ENCODE measurements at regions not wholly inside any gene's neighbourhood (a gene's known extent, or its start where the extent isn't known, plus 50 kb on each side); places are given as distances from the start of the nearest gene placed in this dataset.

DNA sequence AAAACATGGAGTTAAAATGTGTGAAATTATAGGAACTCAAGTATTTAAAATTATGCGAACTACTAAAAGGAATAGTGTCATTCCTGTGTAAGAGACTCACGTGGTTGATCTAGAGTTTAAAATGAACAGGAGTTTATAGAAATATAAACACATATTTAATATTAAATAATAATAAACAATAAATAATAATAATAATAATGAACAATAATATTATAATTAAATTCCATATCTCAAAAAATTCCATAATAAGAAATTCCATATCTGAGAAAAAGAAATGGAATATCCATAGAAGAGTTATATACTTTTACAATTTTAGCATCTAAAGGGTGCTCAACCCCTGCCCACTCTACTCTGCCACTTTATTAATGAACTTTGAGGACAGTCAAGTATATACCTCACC lies 429.6 kb downstream of the TNS3 start:
- intact Hi-C loops (cut with DNase I), result no loop called here
- DNase-seq (ENCODE audit: low spot score), result no peak

DNA sequence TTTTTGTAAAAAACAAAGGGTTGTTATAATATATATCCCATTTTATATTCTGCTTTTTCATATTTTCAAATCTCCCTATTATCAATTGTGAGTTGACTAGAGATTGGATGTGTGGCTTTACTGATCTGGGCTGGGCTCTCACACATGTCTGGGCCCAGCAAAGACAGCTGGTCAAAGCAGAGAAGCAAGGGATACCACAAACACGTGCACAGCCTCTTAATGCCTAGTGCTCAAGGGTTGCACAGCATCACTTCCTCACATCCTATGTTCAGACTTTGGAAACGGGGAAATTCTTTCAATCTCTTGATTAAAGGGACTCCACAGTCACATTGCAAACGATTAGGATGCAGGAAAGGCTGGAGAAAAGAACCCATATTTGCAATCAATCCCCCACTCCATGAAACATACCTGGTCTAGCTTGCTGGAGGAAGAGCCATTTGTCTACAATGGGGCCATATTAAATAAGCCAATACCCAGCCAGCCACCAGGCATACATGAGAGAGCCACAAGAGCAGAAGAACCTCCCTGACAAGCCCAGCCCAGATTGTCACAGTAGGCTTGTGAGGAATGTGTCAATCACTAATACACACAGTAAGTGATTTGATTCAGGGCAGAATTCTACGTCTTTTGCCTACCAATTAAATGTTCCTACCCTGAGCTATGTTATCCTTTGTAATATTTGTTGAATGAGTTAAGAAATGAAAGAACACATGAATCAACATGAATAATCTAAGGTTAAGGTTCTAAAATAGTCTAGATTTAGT lies 431.2 kb downstream of the TNS3 start:
- no peak for DNase-seq (ENCODE audit: low spot score)
- intact Hi-C loops (cut with DNase I), result no loop called here

DNA sequence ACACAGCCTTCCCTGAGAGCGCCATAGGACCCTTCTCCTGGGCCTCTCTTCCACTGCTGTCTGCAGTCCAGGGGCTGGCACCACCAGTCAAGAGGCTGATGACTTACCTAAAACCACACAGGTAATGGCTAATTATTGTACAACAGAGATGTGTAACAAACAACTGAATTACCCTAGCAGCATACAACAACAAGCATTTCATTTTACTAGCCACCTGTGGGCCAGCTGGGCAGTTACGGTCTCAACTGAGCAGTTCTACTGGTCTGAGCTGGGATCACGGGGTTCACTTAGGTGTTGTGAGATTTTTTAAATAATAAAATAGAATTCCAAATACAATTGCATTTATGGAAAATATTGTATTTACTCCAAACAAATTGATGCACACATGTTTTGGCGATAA lies 431.9 kb downstream of the TNS3 start:
- intact Hi-C loops (cut with DNase I), result no loop called here
- DNase-seq (ENCODE audit: low spot score), result no peak

DNA sequence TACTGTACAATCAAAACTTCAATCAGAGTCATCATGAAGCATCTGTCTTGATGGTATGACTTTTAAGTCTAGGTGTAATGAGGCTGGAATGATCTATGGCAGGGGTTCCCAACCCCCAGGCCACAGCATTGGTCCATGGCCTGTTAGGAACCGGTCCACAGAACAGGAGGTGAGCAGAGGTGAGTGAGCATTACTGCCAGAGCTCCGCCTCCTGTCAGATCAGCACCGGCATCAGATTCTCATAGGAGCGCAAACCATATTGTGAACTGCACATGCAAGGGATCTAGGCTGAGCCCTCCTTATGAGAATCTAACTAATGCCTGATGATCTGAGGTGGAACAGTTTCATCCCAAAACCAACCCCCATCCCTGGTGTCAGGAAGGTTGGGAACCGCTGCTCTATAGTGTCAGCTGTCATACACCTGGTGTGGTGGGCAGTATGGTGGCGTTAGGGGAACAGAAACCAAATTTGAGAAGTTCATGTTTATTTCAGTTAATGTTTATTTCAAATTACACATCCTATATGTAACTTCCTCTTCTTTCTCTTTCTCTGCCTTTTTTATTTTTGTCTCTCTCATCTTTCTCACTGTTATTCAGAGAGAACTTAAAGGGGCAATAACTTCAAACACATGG lies 432.6 kb downstream of the TNS3 start:
- no peak for DNase-seq (ENCODE audit: low spot score)
- intact Hi-C loops (cut with DNase I), result no loop called here

DNA sequence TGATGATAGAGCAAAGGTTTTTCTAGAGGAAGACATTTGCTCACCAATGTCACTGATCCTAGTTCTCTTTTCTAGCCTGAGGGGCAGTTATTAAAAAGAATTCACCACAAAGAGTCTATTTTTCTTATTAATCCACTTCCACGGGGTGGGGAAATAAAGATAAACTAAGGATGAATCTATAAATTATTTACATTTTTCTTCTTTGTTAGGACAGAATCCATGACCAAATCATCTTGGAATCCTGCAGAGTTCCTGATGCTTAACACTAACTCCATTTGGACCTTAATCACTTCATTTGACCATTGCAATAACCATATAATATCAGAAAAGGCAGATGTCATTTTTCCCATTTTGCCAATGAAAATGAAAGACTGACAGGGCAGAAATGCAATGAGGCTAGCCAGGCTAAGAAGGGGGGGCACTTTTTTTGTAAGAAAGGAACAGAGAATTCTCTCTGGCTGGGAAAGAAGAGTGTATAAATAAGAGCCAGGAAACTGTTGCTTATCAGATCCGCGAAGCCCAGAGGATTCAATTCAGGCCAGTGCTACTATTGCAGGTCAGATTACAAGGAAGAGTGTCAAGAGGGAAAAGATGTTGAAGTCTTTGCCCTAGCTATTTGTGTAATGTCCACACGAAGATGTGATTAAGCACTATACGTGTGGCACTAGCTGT lies 433.2 kb downstream of the TNS3 start:
- intact Hi-C loops (cut with DNase I), result no loop called here
- no peak for DNase-seq (ENCODE audit: low spot score)

- DNase-seq (ENCODE audit: low spot score), result no peak
- intact Hi-C loops (cut with DNase I), result no loop called here
These were observed 434.7 kb downstream of the TNS3 start for GRCh38 chr7:47147213-47147631.

DNA sequence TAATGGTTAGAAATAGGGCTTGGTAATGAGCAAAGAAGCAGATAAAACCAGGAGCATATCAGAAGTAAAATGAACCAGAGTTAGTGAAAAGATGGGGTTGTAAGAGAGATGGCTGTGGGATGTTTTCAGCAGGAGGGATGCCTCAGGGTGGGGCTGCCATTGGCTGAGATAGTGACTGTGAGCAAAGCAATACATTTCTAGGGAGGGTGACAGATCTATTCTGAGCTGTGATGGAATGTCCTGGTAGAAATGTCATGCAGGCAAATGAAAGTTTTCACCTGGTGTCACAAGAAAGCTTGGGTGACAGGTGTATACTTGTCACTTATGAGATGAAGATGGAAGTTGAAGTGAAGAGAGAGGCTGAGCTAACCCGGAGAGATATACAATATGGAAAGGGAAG lies 435.9 kb downstream of the TNS3 start:
- no peak for DNase-seq (ENCODE audit: low spot score)

GRCh38 chr7:47145186-47145725 lies 436.7 kb downstream of the TNS3 start:
- intact Hi-C loops (cut with DNase I), result no loop called here
- no peak for DNase-seq (ENCODE audit: low spot score)

More for the DNA sequence above, 435.9 kb downstream of the TNS3 start:
- intact Hi-C loops (cut with DNase I), result no loop called here

- DNase-seq (ENCODE audit: low spot score), result no peak
- intact Hi-C loops (cut with DNase I), result no loop called here
These were observed 438.6 kb downstream of the TNS3 start for GRCh38 chr7:47143339-47143738.

DNA sequence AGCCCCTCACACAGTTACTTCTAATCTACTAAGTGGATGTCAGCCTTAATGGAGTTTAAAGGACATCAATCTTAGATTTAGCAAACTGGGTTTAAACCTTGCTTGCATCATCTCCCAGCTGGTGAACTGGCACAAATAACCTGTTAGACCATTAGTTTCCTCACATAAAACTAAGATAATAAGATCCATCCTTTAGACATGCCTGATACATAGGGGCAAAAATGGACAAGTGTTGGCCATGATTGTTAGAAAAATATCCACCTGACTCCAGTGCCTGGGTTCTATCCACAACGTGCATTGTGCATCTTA lies 439.1 kb downstream of the TNS3 start:
- DNase-seq (ENCODE audit: low spot score), result no peak
- intact Hi-C loops (cut with DNase I), result no loop called here

- intact Hi-C loops (cut with DNase I), result no loop called here
- DNase-seq (ENCODE audit: low spot score), result no peak
These were observed 439.6 kb downstream of the TNS3 start for GRCh38 chr7:47142169-47142866.

DNA sequence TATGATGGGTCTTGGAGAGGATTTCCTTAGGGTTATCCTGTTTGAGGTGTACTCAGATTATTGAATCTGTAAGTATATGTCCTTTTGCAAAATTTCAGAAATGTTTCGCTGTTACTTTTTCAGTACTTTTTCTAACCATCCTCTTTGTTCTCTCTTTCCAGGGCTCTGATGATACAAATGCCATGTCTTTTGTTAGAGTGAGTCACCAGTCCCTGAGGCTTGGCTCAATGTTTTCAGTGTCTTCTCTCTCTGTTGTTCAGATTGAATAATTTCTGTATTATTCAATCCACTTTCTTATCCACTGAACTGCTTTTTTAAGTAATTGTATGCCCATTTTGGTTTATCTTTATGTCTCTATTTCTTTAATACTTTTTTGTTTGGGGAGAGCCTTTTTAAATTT lies 449.4 kb downstream of the TNS3 start:
- no peak for DNase-seq (ENCODE audit: low spot score)
- intact Hi-C loops (cut with DNase I), result no loop called here

GRCh38 chr7:47128700-47129099 lies 453.2 kb downstream of the TNS3 start:
- intact Hi-C loops (cut with DNase I), result no loop called here
- no peak for DNase-seq (ENCODE audit: low spot score)

GRCh38 chr7:47125529-47125928 lies 456.4 kb downstream of the TNS3 start:
- intact Hi-C loops (cut with DNase I), result no loop called here
- no peak for DNase-seq (ENCODE audit: low spot score)

GRCh38 chr7:47119261-47119865 lies 462.5 kb downstream of the TNS3 start:
- intact Hi-C loops (cut with DNase I), result no loop called here
- DNase-seq (ENCODE audit: low spot score), result no peak

GRCh38 chr7:47104206-47104549 lies 477.7 kb downstream of the TNS3 start:
- intact Hi-C loops (cut with DNase I), result loop anchor here in 1 of 2 donors (10.0 kb wide), 1 partner anchor 71 kb away; no protein-coding TSS in a partner anchor
- no peak for DNase-seq (ENCODE audit: low spot score)

- no peak for DNase-seq (ENCODE audit: low spot score)
- intact Hi-C loops (cut with DNase I), result loop anchor here in 1 of 2 donors (10.0 kb wide), 1 partner anchor 71 kb away; no protein-coding TSS in a partner anchor
These were observed 478.3 kb downstream of the TNS3 start for GRCh38 chr7:47103498-47104205.

DNA sequence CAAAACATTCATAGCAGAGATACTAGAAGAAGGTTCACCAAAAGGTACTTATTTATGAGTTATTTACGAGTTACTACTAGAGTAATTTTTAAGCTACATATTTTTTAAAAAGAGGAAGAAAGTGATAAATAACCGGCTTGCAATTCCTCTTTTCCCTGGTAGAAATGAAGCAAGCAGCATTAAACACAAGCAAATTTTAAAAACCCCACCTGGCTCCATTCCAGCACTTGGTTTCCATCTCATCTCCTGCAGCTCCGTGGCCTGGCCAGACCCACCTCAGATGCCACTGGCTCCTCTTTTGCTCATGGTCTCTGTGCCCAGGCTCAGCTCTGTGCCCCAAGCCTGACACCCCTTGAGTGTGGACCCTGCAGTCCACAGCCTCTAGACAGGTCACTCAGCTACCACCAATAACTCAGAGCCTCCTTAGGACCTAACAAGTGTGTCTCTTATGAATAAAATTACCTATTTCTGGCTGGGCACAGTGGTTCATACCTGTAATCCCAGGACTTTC lies 479.5 kb downstream of the TNS3 start:
- no peak for DNase-seq (ENCODE audit: low spot score)

More for the DNA sequence above, 479.5 kb downstream of the TNS3 start:
- intact Hi-C loops (cut with DNase I), result loop anchor here in 1 of 2 donors (10.0 kb wide), 1 partner anchor 72 kb away; no protein-coding TSS in a partner anchor
